Limb (tissue), 2 donors: ENCODE measurements at regions not wholly inside any gene's neighbourhood (a gene's known extent, or its start where the extent isn't known, plus 50 kb on each side); places are given as distances from the start of the nearest gene placed in this dataset.
"Not testable (repeated sequence)": the region's sequence is repeated elsewhere in the genome, so short reads cannot be mapped to it uniquely, and the experiment has no call there.

Experiments
- DNase-seq, 2 donors: peaks; one replicate each; pipeline ENCODE4 v3.0.0-alpha.2; 2016; ENCODE audit errors: extremely low spot score in 2 of 2

GRCh38 chr13:86846501-86846900, 824.7 kb upstream of the SLITRK5 start:
- no peak for DNase-seq

DNA sequence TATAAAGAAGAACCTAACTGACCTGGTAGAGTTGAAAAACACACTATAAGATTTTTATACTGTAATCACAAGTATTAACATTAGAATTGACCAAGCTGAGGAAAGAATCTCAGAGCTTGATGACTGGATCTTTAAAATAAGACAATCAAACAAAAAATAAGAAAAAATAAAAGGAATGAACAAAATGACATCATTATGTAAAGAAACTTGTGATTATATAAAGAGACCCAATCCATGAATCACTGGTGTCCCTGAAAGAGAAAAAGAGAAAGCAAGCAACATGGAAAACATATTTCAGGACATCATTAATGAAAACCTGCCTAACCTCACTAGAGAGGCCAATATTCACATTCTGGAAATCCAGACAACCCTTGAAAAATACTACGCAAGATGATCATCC, 822.5 kb upstream of the SLITRK5 start:
- no peak for DNase-seq

GRCh38 chr13:86856991-86857390, 814.2 kb upstream of the SLITRK5 start:
- DNase-seq = no peak

GRCh38 chr13:86858216-86858615, 813.0 kb upstream of the SLITRK5 start:
- DNase-seq = no peak

- no peak for DNase-seq
These were observed 809.0 kb upstream of the SLITRK5 start for GRCh38 chr13:86862137-86862536.

DNA sequence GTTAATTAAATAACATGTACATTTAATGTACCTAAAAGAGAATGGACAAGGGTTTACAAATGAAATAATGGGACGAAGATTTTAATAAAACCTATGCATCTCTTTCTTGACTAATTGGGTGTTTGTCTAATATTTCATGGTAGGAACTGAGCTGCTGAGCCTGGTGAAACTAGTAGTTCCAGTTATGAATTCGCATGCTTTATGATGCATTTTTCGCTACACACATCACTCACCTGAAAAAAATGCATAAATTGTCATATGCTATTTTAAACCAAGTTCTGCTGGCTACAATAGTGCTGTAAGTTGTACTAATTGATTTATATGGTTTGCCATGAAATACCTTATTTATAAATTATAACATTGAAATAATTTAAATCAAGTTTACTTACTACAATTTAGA, 806.8 kb upstream of the SLITRK5 start:
- DNase-seq = no peak

GRCh38 chr13:86870444-86870843, 800.7 kb upstream of the SLITRK5 start:
- DNase-seq = peak in 1 of 2 donors; percentile 56

GRCh38 chr13:86877441-86877840, 793.7 kb upstream of the SLITRK5 start:
- DNase-seq = no peak

GRCh38 chr13:86878781-86879180, 792.4 kb upstream of the SLITRK5 start:
- no peak for DNase-seq

GRCh38 chr13:86881390-86881789, 789.8 kb upstream of the SLITRK5 start:
- no peak for DNase-seq

GRCh38 chr13:86882107-86882506, 789.1 kb upstream of the SLITRK5 start:
- no peak for DNase-seq

- DNase-seq = no peak
These were observed 788.3 kb upstream of the SLITRK5 start for GRCh38 chr13:86882835-86883234.

DNA sequence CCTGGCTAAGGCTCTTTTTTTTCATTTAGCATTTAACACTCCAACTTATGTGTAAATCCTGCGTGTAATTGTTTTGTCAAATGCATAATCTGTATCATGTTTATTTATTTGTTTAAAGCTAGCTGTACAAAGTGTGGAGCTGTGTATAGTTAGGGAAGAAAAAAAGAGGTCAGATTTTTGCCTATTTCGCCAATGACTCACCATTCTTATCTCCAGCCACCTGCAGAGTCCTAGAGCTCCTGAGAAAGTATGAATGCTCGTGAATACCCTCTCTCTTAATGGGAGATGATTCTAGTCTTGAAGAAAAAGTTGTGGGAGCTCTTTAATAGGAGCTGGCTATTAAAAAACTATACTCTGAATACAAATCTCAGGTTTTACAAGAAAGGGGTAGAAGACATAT, 778.8 kb upstream of the SLITRK5 start:
- no peak for DNase-seq

- no peak for DNase-seq
These were observed 770.3 kb upstream of the SLITRK5 start for GRCh38 chr13:86900906-86901305.

GRCh38 chr13:86906127-86906874, 764.9 kb upstream of the SLITRK5 start:
- no peak for DNase-seq

DNA sequence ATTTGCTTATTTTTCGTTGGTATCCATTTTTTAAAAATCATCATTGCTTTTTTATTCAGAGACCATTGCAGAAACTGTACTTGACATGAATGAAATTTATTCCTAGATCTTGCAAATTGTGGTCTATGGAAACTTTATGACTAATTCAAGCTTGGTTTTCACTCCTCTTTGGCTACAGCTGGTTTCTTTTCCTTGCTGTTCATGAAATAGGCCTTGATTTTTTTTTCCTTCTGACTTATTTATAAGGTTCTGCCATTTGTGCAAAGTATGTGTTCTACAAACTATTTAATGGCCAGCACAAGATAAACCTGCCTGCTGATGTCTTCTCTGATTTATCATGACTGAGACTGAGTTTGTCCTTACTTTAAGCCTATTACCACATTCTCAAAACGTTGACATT, 764.0 kb upstream of the SLITRK5 start:
- DNase-seq = no peak

DNA sequence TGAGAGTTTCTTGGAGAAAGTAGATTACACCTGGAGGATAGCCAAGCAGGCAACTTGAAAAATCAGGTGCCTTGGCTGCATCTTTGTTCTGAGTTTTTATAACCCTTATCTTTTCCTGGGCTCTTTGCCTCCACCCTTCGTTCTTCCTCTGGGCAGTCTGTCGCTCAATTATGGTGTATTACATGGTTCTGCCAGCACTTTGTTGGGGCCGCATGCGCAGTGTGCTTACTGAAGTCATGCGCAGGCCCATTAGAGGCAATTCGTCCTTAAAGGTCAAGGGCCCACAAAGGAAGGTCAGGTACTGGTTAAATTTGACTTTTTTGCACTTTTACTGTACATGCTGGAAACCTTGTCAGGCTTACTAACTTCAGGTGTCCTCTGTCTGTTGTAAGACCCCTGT, 761.9 kb upstream of the SLITRK5 start:
- DNase-seq = no peak

GRCh38 chr13:86914757-86915156, 756.4 kb upstream of the SLITRK5 start:
- DNase-seq = no peak

- not testable (repeated sequence) for DNase-seq
These were observed 753.7 kb upstream of the SLITRK5 start for GRCh38 chr13:86917438-86917837.

- no peak for DNase-seq
These were observed 752.5 kb upstream of the SLITRK5 start for GRCh38 chr13:86918682-86919081.

- no peak for DNase-seq
These were observed 750.2 kb upstream of the SLITRK5 start for GRCh38 chr13:86920961-86921360.

DNA sequence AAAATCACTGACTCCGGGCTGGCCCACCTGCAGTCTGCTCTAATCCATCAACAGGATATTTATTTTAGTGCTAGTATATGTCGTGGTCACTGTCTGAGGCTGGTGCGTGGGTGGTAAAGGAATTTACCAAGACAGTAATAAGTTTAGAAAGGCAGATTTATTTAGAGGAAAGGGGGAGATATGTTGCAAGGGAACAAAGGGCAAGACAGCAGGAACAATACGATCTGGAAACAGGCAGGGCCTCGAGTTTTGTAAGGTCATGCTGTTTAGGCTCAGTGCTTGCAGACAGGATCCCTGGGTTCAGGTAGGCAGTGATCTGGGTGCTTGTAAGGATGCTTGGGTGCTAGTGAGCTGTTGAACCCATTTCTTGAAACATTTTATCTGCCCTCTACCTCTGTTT, 748.2 kb upstream of the SLITRK5 start:
- DNase-seq = no peak

DNA sequence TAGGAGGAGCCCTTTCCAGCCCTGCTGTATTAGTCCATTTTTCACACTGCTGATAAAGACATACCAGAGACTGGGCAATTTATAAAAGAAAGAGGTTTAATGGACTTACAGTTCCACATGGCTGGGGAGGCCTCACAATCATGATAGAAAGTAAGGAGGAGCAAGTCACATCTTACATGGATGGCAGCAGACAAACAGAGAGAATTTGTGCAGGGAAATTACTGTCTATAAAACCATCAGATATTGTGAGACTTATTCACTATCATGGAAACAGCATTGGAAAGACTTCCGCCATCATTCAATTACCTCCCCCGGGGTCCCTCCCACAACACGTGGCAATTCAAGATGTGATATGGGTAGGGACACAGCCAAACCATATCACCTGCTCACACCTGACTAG, 744.3 kb upstream of the SLITRK5 start:
- not testable (repeated sequence) for DNase-seq
